Astrocyte of the cerebellum (primary cell): ENCODE measurements at regions not wholly inside any gene's neighbourhood (a gene's known extent, or its start where the extent isn't known, plus 50 kb on each side); places are given as distances from the start of the nearest gene placed in this dataset.

ENCODE experiments used
- DNase-seq: peaks from one replicate; pipeline ENCODE4 v3.0.0-alpha.2; 2011; ENCODE audit warnings: low read depth
- H3K4me3 ChIP-seq: 2 replicates; pipeline ENCODE4 v1.5.1; 2011; ENCODE audit warnings: mild to moderate bottlenecking, low read depth, low read length, moderate library complexity
- in situ Hi-C: cut with HindIII; loops from 2 replicates; pipeline ENCODE4 v1.10.0; 2017; ENCODE audit warnings: low sequenced_read_pairs
- TF ChIP-seq, protein P1 (sequence below): IDR thresholded peaks from 2 replicates; pipeline ENCODE4 v1.5.1; 2012; ENCODE audit warnings: low read length, low read depth, moderate library complexity, mild to moderate bottlenecking; ENCODE audit errors: missing control alignments

GRCh38 chr6:47944846-47945245 lies 163.0 kb downstream of the OPN5 start:
- H3K4me3 ChIP-seq: no peak overlapping the region
- TF ChIP-seq, protein P1, sequence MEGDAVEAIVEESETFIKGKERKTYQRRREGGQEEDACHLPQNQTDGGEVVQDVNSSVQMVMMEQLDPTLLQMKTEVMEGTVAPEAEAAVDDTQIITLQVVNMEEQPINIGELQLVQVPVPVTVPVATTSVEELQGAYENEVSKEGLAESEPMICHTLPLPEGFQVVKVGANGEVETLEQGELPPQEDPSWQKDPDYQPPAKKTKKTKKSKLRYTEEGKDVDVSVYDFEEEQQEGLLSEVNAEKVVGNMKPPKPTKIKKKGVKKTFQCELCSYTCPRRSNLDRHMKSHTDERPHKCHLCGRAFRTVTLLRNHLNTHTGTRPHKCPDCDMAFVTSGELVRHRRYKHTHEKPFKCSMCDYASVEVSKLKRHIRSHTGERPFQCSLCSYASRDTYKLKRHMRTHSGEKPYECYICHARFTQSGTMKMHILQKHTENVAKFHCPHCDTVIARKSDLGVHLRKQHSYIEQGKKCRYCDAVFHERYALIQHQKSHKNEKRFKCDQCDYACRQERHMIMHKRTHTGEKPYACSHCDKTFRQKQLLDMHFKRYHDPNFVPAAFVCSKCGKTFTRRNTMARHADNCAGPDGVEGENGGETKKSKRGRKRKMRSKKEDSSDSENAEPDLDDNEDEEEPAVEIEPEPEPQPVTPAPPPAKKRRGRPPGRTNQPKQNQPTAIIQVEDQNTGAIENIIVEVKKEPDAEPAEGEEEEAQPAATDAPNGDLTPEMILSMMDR: no peak
- in situ Hi-C loops: no loop called here
- no peak for DNase-seq

DNA sequence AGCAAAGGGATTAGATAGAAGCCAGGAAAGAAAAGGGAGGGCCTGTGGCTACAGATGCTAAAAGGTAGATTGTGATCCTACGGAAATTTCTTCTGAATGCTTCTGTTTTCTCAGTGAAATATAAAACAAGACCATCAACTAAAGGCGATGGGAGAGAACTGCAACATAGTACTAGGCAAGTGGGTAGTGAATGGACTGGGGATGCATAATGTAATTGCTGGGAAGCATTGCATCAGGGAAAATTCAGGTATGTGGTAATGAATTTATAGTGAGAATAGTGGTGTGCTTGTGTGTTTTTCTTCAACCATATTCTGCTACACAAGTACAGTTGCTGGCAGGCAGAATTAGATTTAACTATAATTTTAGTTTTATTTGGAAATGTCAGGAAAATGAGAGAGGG lies 156.6 kb downstream of the OPN5 start:
- TF ChIP-seq, protein P1: no peak
- in situ Hi-C loops: no loop called here
- no peak overlapping the region for H3K4me3 ChIP-seq
- no peak for DNase-seq

DNA sequence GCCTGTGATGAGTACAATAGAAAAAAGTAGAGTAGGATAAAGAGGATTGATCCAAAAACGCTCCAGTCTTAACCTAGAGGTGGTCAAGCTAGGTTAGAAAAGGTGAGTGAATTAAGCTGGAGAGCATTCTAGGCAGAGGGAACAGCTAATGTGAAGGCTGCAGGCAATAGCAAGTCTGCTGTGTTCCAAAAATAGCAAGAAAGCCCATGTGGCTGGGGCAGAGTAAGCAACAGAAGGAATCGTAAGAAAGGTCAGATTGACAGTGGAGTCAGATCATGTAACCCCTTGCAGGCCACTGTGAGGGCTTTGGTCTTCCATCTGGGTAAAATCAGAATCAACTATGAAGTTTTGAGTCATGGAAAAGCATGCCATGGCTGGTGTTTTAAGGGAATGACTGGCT lies 155.0 kb downstream of the OPN5 start:
- H3K4me3 ChIP-seq: no peak overlapping the region
- in situ Hi-C loops: no loop called here
- TF ChIP-seq, protein P1: no peak
- no peak for DNase-seq

DNA sequence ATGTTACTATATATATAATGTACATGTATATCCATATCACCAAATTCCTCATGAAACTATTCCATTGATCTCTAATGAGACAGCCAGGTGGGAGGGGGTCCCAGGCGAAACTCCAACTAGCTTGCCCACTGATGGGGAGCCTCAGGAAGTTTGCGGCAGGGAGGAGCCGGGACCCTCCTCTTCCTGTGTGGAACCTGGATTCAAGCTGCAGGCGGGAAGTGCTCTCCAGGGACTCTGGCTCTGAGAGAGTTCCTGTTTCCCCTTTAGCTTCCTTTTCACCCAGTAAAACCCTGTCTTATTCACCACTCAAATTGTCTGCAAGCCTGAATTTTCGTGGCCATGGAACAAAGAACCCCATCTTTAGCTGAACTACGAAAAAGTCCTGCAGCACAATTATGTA lies 152.2 kb downstream of the OPN5 start:
- TF ChIP-seq, protein P1: no peak
- H3K4me3 ChIP-seq: no peak overlapping the region
- in situ Hi-C loops: no loop called here
- no peak for DNase-seq

- H3K4me3 ChIP-seq: no peak overlapping the region
- DNase-seq: no peak
- TF ChIP-seq, protein P1: no peak
- in situ Hi-C loops: no loop called here
Observed at GRCh38 chr6:47932575-47932974, 150.7 kb downstream of the OPN5 start.

GRCh38 chr6:47924001-47924400 lies 142.2 kb downstream of the OPN5 start:
- TF ChIP-seq, protein P1: no peak
- no peak overlapping the region for H3K4me3 ChIP-seq
- in situ Hi-C loops: no loop called here
- DNase-seq: no peak

GRCh38 chr6:47922391-47922790 lies 140.6 kb downstream of the OPN5 start:
- peak; percentile 15 for DNase-seq
- H3K4me3 ChIP-seq: no peak overlapping the region
- in situ Hi-C loops: no loop called here
- TF ChIP-seq, protein P1: no peak
